Gastroesophageal sphincter (tissue), 3 donors: ENCODE measurements at regions not wholly inside any gene's neighbourhood (a gene's known extent, or its start where the extent isn't known, plus 50 kb on each side); places are given as distances from the start of the nearest gene placed in this dataset.

Experiments used
- CTCF ChIP-seq, 4 experiments: fragments of 200-600 bp in 2 of 4; fragments of 450-650 bp in 2 of 4; sonication (generic) in 1 of 4; IDR thresholded peaks; one replicate each; pipeline ENCODE4 v1.5.1; 2017 to 2019; ENCODE audit warnings: antibody characterized with exemption in 4 of 4, mild to moderate bottlenecking in 2 of 4, moderate library complexity in 2 of 4
- POLR2A ChIP-seq, 2 donors: fragments of 450-650 bp; IDR thresholded peaks; one replicate each; pipeline ENCODE4 v1.6.1; 2017; ENCODE audit warnings: antibody characterized with exemption in 2 of 2, mild to moderate bottlenecking in 2 of 2, moderate library complexity in 1 of 2
- POLR2AphosphoS5 ChIP-seq: sonication (generic); formaldehyde crosslinking; IDR thresholded peaks from one replicate; pipeline ENCODE4 v1.6.1; 2017; ENCODE audit warnings: antibody characterized with exemption

GRCh38 chr5:3190930-3191329 lies 404.7 kb upstream of the IRX1 start:
- TF ChIP-seq CTCF (IDR thresholded peaks at IDR 0.05) = no peak
- TF ChIP-seq POLR2AphosphoS5 = no peak
- no peak for TF ChIP-seq POLR2A (IDR thresholded peaks at IDR 0.05)
